Nephron (organoid): ENCODE measurements at regions not wholly inside any gene's neighbourhood (a gene's known extent, or its start where the extent isn't known, plus 50 kb on each side); places are given as distances from the start of the nearest gene placed in this dataset.

Experiments
- H3K27ac Mint-ChIP-seq, 3 experiments: 2 replicates each; pipeline ENCODE4 v1.8.0; 2020; ENCODE audit warnings: mixed read lengths in 3 of 3, mild to moderate bottlenecking in 2 of 3, moderate library complexity in 1 of 3
- H3K27me3 Mint-ChIP-seq: 2 replicates; pipeline ENCODE4 v1.8.0; 2021; ENCODE audit warnings: low read depth, mild to moderate bottlenecking, moderate library complexity, mixed read lengths
- H3K36me3 Mint-ChIP-seq: 2 replicates; pipeline ENCODE4 v1.8.0; 2020; ENCODE audit warnings: low read depth, mixed read lengths
- H3K4me1 Mint-ChIP-seq: 2 replicates; pipeline ENCODE4 v1.8.0; 2020; ENCODE audit warnings: mixed read lengths
- H3K4me3 Mint-ChIP-seq, 3 experiments: 2 replicates each; pipeline ENCODE4 v1.8.0; 2020; ENCODE audit warnings: mild to moderate bottlenecking in 3 of 3, mixed read lengths in 3 of 3, moderate library complexity in 2 of 3
- H3K9me3 Mint-ChIP-seq: 2 replicates; pipeline ENCODE4 v1.8.0; 2020; ENCODE audit warnings: mixed read lengths
- TF ChIP-seq, protein P1 (sequence below), 3 experiments: fragments of 200-600 bp; sonication (generic); IDR thresholded peaks; one replicate each; pipeline ENCODE4 v1.5.0; 2021; ENCODE audit warnings: antibody characterized with exemption in 3 of 3; ENCODE audit not compliant: unreplicated experiment in 3 of 3

- no peak overlapping the region for H3K4me3 Mint-ChIP-seq
- H3K27me3 Mint-ChIP-seq: no peaks in the 10 kb centered on the region
- no peaks in the 10 kb centered on the region for H3K9me3 Mint-ChIP-seq
- TF ChIP-seq, protein P1, sequence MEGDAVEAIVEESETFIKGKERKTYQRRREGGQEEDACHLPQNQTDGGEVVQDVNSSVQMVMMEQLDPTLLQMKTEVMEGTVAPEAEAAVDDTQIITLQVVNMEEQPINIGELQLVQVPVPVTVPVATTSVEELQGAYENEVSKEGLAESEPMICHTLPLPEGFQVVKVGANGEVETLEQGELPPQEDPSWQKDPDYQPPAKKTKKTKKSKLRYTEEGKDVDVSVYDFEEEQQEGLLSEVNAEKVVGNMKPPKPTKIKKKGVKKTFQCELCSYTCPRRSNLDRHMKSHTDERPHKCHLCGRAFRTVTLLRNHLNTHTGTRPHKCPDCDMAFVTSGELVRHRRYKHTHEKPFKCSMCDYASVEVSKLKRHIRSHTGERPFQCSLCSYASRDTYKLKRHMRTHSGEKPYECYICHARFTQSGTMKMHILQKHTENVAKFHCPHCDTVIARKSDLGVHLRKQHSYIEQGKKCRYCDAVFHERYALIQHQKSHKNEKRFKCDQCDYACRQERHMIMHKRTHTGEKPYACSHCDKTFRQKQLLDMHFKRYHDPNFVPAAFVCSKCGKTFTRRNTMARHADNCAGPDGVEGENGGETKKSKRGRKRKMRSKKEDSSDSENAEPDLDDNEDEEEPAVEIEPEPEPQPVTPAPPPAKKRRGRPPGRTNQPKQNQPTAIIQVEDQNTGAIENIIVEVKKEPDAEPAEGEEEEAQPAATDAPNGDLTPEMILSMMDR (IDR thresholded peaks at IDR 0.05; ENCODE audit: unreplicated experiment in 3 of 3): no peak
- no peaks in the 10 kb centered on the region for H3K4me1 Mint-ChIP-seq
- no peaks in the 10 kb centered on the region for H3K36me3 Mint-ChIP-seq
- no peak overlapping the region for H3K27ac Mint-ChIP-seq
Measured at GRCh38 chr7:156234666-156235494, 405.7 kb upstream of the RNF32 start.

DNA sequence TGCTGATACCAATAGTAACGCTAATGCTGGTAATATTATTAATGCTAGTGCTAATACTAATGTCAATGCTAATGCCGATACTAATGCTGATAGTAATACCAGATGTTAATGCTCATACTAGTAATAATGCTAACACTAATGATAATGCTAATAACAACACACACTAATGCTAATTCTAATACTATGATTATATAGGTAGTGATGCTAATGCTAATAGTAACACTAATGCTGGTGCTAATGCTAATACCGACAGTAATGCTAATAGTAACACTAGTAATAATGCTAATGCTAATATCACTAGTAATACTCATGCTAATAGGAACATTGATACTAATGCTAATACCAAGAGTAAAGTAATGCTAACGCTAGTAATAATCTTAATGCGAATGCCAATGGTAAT is 406.4 kb upstream of the RNF32 start:
- H3K36me3 Mint-ChIP-seq: no peaks in the 10 kb centered on the region

DNA sequence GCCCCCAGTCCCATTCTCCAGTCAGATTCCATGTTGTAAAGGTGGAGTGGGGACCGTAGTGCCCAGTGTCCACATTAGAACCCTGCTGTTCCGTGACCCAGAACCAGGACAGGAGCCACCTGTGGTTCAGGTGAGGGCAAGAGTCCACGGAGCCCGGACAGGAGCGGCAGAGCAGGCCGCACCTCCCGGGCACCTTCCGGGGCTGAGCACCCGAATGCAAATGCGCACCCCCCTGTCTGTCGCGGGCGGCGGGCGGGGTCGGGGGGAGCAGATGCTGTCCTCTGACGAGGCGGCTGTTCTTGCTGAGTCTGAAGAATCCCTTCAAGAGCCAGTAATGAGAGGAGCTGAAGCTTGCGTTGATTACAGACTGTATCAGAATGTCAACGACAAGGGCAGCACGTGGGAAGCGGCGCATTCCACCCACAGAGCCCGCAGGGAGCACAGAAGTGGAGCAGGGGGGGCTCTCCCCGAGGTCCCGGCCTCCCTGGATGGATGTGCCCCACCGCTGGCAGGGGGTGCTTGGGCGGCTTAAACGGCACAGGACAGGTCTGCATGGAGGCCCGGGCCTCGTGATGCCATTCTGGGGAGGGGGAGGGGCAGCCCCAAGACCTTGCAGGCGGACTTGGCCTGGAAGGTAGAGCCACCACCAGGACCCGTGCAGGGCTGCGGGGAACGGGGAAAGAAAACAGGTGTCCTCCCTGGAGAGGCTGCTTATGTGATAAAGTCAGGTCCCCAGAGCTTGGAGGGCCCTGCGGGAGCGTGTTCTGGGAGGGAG is 407.5 kb upstream of the RNF32 start:
- no peaks in the 10 kb centered on the region for H3K36me3 Mint-ChIP-seq
- H3K27me3 Mint-ChIP-seq: no peaks in the 10 kb centered on the region
- no peak overlapping the region for H3K4me3 Mint-ChIP-seq
- no peak overlapping the region for H3K27ac Mint-ChIP-seq
- H3K4me1 Mint-ChIP-seq: no peaks in the 10 kb centered on the region
- no peaks in the 10 kb centered on the region for H3K9me3 Mint-ChIP-seq
- TF ChIP-seq, protein P1 (IDR thresholded peaks at IDR 0.05; ENCODE audit: unreplicated experiment in 3 of 3): no peak

More for the DNA sequence above, 406.4 kb upstream of the RNF32 start:
- no peak overlapping the region for H3K4me3 Mint-ChIP-seq
- no peaks in the 10 kb centered on the region for H3K9me3 Mint-ChIP-seq
- no peaks in the 10 kb centered on the region for H3K4me1 Mint-ChIP-seq
- TF ChIP-seq, protein P1 (IDR thresholded peaks at IDR 0.05; ENCODE audit: unreplicated experiment in 3 of 3): no peak
- H3K27me3 Mint-ChIP-seq: no peaks in the 10 kb centered on the region
- no peak overlapping the region for H3K27ac Mint-ChIP-seq

DNA sequence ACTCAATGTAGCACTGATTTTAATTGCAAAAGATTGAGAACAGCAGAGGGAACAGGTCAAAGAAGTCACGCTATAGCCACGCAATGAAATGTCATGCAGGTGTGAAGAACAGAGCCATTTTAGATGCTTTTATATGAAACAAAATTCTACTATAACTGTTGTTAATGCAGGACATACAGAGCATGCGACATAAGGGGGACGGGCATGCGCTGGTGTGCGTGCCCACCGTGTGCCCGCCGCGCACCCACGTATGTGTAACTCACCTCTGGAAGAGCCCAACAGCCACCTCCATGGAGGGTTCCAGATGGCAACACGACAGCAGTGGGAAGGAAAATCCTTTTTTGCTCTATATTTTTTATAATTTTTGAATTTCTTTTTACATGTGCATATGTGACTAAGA is 410.0 kb upstream of the RNF32 start:
- Mint-ChIP-seq H3K9me3 (peaks cover 5% of the 10 kb centered on the region), H3K27me3 (no peaks in the 10 kb centered on the region), H3K4me1 (no peaks in the 10 kb centered on the region), H3K27ac (no peak overlapping the region), H3K4me3 (no peak overlapping the region), H3K36me3 (no peaks in the 10 kb centered on the region)
- TF ChIP-seq, protein P1 (IDR thresholded peaks at IDR 0.05; ENCODE audit: unreplicated experiment in 3 of 3): no peak

- Mint-ChIP-seq H3K27ac (no peak overlapping the region), H3K4me1 (no peaks in the 10 kb centered on the region), H3K36me3 (no peaks in the 10 kb centered on the region), H3K27me3 (no peaks in the 10 kb centered on the region), H3K4me3 (no peak overlapping the region), H3K9me3 (peaks cover 5% of the 10 kb centered on the region)
- TF ChIP-seq, protein P1 (IDR thresholded peaks at IDR 0.05; ENCODE audit: unreplicated experiment in 3 of 3): no peak
Measured at GRCh38 chr7:156224833-156225225, 412.6 kb upstream of the SHH start.
